GM21515 (cell line): ENCODE measurements at regions not wholly inside any gene's neighbourhood (a gene's known extent, or its start where the extent isn't known, plus 50 kb on each side); places are given as distances from the start of the nearest gene placed in this dataset.
"Not testable (repeated sequence)": the region's sequence is repeated elsewhere in the genome, so short reads cannot be mapped to it uniquely, and the experiment has no call there.

Experiments used
- ATAC-seq: cut with Tn5 transposase; IDR thresholded peaks from one replicate; pipeline ENCODE4 v1.9.1; 2021; ENCODE audit not compliant: unreplicated experiment

DNA sequence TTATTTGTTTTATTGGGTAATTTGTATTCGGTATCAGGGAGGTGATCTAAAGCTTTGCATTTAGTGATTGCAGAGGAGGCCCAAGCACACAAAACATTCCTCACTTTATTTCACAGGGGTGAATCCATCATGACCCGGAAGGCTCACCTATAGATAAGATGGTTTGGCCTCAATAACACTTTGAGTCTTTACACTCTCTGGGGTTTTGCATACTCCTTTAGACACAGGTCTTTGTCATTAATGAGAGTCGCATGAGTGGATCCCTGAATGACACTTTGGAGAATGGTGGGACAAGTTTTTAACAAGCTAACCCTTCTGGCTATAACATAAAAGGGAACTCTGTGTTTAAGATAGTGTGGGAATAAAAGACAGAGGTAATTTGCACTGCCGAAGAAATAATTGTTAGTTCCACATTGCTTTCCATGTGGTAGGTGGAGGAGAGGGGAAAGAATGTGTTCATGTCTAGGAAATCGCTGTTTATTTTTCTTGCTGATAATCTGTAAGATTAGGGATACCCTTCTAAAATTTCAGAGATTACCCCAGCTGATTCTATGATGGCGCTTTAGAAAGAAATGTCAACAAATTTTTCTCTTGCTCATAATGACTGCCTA lies 455.8 kb downstream of the TFEC start:
- no peak for ATAC-seq

- ATAC-seq: no peak
Observed at GRCh38 chr7:115572111-115572510, 458.5 kb downstream of the TFEC start.

DNA sequence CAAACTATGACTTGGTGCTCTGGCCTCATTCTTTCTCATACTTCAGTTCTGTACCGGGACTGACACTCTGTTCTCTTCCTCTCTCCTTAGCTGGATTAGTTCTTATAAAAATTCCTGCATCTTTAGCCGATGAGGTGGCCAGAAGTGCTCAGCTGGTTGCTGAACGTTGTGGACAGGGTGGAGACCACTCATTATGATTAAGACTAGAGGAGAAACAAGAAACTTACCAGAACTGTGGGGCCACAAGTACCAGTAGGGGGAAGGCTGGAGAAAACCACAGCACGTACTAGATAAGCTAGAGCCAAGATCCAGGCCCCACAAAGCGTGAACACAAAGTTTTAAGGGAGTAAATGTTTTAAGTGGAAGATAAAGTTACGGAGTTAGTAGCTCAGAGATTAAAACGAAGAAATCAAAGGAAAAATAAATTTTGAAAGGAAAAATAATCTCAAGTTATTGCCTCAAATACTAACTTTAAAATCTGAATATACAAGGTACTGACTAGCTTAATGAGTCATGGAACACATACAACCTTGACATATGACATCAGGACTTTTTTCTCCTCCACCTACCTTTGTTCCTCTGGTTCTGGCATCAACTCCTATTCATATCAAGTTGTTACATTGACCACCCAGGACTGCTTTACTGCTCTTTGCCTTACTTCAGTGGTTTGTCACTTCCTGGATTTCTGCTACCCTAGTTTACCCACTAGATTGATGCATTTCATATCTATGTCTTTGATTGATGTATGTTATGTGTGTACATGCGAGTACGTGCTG lies 469.0 kb downstream of the TFEC start:
- no peak for ATAC-seq

- ATAC-seq: no peak
Observed at GRCh38 chr7:115559877-115560276, 470.7 kb downstream of the TFEC start.

GRCh38 chr7:115558161-115558560 lies 472.4 kb downstream of the TFEC start:
- no peak for ATAC-seq

DNA sequence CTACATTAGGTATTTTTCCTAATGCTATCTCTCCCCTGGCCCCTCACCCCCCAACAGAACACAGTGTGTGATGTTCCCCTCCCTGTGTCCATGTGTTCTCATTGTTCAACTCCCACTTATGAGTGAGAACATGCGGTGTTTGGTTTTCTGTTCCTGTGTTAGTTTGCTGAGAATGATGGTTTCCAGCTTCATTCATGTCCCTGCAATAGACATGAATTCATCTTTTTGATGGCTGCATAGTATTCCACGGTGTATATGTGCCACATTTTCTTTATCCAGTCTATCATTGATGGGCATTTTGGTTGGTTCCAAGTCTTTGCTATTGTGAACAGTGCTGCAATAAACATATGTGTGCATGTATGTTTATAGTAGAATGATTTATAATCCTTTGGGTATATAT lies 473.3 kb downstream of the TFEC start:
- not testable (repeated sequence) for ATAC-seq

DNA sequence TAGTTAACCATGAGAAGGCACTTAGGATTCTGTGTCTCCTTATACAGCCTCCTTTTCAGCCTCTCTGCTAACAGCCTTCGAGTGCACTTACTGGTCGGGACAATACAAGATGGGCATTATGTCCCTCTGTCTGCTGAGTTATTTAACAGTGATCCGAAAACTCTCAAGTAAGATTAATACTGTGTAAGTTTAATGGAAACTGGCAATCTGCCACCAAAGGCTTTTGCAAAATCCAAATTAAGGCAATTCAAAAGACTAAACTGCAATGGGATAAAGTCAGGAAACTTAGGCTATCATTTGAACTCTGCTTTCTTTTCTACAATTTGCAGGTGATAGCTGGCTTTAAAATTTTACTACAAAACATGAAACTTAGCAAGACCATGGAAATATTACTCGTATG lies 477.8 kb downstream of the TFEC start:
- ATAC-seq: no peak

- ATAC-seq: no peak
Observed at GRCh38 chr7:115549910-115550309, 480.7 kb downstream of the TFEC start.

DNA sequence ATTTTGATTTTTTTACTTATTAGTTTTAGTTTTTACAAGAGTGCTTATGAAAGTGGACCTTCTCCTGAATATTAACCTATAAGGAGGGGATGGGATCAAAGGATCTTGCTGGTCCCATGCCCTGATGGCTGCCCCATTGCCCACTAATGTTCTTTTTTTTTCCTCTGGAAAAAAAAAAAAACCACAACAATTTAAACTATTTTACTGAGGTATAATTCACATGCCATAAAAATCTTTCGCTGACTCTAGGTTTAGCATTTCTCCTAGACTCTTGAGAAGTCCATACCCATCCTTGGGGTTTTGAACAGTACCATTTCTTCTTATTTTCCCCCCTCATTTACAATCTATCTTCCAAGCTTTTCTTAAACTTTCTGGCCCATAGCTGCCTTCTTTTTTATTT lies 481.8 kb downstream of the TFEC start:
- ATAC-seq: no peak

GRCh38 chr7:115546790-115547189 lies 483.8 kb downstream of the TFEC start:
- no peak for ATAC-seq

DNA sequence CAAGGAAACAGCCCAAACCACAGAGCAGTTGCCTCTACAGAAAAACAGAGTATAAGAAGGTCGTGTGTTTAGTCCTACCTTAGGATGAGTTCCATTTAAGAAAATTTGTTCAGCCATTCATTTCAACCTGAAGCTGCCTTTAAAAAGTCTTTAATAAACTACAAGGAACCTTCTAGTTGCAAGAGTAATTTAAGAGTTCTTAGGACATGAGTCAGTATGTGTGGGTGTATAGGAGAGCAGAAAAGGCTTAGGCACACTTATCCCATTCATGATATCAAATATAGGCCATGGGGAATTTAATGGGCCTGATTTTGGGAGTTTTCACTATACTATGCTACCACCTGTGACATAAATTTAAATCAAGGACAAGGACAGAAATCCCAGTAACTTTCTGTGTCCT lies 496.8 kb downstream of the TFEC start:
- ATAC-seq: no peak

GRCh38 chr7:115526278-115526677 lies 504.3 kb downstream of the TFEC start:
- no peak for ATAC-seq

- no peak for ATAC-seq
Observed at GRCh38 chr7:115522174-115522573, 508.4 kb downstream of the TFEC start.

DNA sequence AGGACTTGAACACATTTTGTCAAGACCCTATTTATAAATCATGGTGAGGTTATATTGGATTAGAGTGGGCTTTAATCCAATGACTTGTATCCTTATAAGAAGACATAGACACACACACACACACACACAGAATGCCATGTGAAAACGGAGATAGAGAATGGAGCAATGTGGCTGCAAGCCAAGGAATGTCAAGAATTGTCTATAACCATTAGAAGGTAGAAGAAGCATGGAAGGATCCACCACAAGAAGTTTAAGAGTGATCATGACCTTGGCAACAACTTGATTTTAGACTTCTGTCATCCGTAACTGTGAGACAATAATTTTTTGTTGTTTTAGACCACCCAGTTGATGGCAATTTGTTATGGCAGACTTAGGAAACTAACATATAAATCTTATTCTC lies 514.2 kb downstream of the TFEC start:
- ATAC-seq: no peak

DNA sequence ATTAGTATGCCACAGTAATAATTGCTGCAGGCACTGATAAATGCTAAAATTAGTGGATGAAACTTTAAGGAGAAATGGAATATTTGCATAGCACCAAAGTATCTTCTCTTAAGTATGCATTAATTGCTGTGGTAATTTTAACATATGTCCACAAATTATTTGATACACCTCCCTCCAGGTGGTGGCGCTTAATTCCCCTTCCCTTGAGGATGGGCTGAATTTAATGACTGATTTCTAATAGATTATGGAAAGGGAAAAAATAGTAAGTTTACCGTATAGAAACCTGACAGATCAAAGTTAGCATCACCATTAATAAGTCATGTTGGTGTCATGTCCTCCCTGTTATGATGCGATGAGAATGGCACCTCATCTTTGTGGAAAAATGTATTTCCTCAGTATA lies 519.2 kb downstream of the TFEC start:
- ATAC-seq: no peak

DNA sequence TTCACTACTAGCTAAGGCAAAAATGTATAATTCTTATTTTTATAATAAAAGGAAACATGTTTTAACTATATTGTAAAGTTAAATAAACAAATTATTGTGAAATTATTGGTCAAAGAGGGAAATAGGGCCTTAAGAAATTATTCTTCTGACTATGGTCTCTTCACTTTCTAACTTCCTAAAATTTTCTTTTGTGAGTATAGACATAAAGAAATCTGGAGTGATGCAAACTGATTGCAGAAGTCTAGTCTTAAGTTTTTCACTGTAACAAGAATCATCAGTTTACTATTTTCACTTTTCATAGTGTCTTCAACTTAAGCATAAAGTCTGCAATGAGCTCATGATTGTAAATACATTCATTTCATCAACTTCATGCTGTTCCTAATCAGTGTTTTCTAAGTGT lies 525.4 kb downstream of the TFEC start:
- ATAC-seq: no peak

GRCh38 chr7:115499956-115500355 lies 530.6 kb downstream of the TFEC start:
- ATAC-seq: no peak

- ATAC-seq: no peak
Observed at GRCh38 chr7:115496006-115496405, 534.6 kb downstream of the TFEC start.

- ATAC-seq: no peak
Observed at GRCh38 chr7:115494529-115495147, 535.9 kb downstream of the TFEC start.

GRCh38 chr7:115493381-115493780 lies 537.2 kb downstream of the TFEC start:
- ATAC-seq: no peak

GRCh38 chr7:115491744-115492380 lies 538.7 kb downstream of the TFEC start:
- ATAC-seq: no peak

DNA sequence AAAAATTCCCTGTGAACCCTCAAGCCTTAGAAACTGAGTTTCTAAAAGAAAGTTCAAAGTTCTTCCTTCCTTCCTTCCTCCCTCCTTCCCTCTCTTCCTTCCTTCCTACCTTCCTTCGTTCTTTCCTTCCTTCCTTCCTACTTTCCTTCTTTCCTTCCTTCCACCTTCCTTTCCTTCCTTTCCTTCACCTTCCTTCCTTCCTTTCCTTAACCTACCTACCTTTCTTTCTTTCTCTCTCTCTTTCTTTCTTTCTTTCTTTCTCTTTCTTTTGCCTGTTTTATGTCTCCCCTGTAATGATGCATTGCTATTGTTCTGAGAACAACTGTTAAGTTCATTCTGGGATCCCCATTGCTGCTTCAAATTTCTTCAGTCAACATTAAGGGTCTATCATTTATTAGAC lies 551.1 kb downstream of the TFEC start:
- no peak for ATAC-seq
